Gastroesophageal sphincter (tissue), 4 donors: ENCODE measurements at regions not wholly inside any gene's neighbourhood (a gene's known extent, or its start where the extent isn't known, plus 50 kb on each side); places are given as distances from the start of the nearest gene placed in this dataset.

ENCODE experiments used
- ATAC-seq: fragments of 150-250 bp; one replicate; pipeline ENCODE4 v1.9.1; 2016; ENCODE audit warnings: mild to moderate bottlenecking, moderate library complexity
- H3K27ac ChIP-seq, 4 donors: fragments of 200-600 bp; sonication (generic) in 3 of 4; 1 replicate in 3 of 4; 2 replicates in 1 of 4; pipeline ENCODE4 v1.5.1; 2016 to 2019
- H3K27me3 ChIP-seq: fragments of 200-600 bp; sonication (generic); one replicate; pipeline ENCODE4 v1.5.1; 2019
- H3K36me3 ChIP-seq, 2 donors: fragments of 200-600 bp; sonication (generic); one replicate each; pipeline ENCODE4 v1.5.1; 2019; ENCODE audit warnings: control low read depth in 1 of 2
- H3K4me1 ChIP-seq, 3 donors: fragments of 200-600 bp; sonication (generic); 1 replicate in 2 of 3; 2 replicates in 1 of 3; pipeline ENCODE4 v1.5.1; 2016 to 2019; ENCODE audit warnings: control low read depth in 2 of 3
- H3K4me3 ChIP-seq, 2 donors: fragments of 200-600 bp; sonication (generic); one replicate each; pipeline ENCODE4 v1.5.1; 2019; ENCODE audit warnings: mild to moderate bottlenecking in 1 of 2, moderate library complexity in 1 of 2
- H3K9me3 ChIP-seq, 3 donors: fragments of 200-600 bp; sonication (generic); one replicate each; pipeline ENCODE4 v1.5.1; 2017 to 2019; ENCODE audit warnings: control low read depth in 2 of 3
- CTCF ChIP-seq, 4 experiments: fragments of 200-600 bp in 2 of 4; fragments of 450-650 bp in 2 of 4; sonication (generic) in 1 of 4; IDR thresholded peaks; one replicate each; pipeline ENCODE4 v1.5.1; 2017 to 2019; ENCODE audit warnings: antibody characterized with exemption in 4 of 4, mild to moderate bottlenecking in 2 of 4, moderate library complexity in 2 of 4
- EP300 ChIP-seq: sonication (generic); formaldehyde crosslinking; IDR thresholded peaks from one replicate; pipeline ENCODE4 v1.6.1; 2017; ENCODE audit warnings: antibody characterized with exemption, mild to moderate bottlenecking
- POLR2A ChIP-seq, 2 donors: fragments of 450-650 bp; IDR thresholded peaks; one replicate each; pipeline ENCODE4 v1.6.1; 2017; ENCODE audit warnings: antibody characterized with exemption in 2 of 2, mild to moderate bottlenecking in 2 of 2, moderate library complexity in 1 of 2
- POLR2AphosphoS5 ChIP-seq: sonication (generic); formaldehyde crosslinking; IDR thresholded peaks from one replicate; pipeline ENCODE4 v1.6.1; 2017; ENCODE audit warnings: antibody characterized with exemption
- WGBS, 2 donors: methylation state at CpG; one replicate each; pipeline ENCODE4 v1.1.5; 2018; ENCODE audit warnings: low coverage in 1 of 2; 5-methylcytosine and 5-hydroxymethylcytosine counted together

DNA sequence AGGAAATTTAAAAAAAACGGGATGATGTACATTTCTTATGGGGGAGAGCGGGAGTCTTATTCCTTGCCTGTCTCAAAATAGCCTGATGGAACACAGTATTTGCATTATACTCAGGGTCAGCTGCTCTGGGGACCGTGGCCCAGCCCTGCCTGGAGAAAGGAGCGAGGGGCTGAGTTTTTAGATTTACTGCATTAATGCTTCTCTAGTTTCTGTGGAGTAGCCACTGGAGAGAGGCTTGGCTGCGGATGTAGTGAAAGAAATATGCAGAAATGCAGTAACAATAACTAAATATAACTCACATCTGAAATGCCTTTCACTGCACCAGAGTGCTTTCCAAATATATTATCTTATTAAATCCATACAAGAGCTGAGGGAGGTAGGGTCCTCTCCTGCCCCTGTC, 87.6 kb upstream of the MAP1LC3B2 start:
- H3K27ac ChIP-seq: no peak overlapping the region

DNA sequence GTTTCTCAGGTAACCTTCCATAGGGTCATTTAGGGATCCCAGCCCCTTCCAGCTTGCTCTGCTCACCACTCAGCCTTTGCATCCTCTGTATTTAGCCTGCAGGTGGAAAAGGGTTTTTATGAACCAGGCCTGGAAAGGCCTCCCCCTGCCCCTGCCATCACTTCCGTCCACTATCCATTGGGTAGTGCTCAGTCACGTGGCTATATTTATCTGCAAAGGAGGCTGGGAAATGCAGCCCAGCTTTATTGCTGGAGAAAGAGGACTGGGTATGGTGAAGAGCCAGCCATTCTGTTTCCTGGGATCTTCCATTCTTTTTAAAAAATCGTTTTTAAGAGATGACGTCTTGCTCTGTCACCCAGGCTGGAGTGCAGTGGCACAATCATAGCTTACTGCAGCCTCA, 87.0 kb upstream of the MAP1LC3B2 start:
- no peaks in the 10 kb centered on the region for H3K36me3 ChIP-seq
- H3K27ac ChIP-seq: no peak overlapping the region
- peaks cover 0 to 14% (median 0%) of the 10 kb centered on the region in 3 donors for H3K9me3 ChIP-seq
- ATAC-seq: no peak
- H3K27me3 ChIP-seq: no peaks in the 10 kb centered on the region
- H3K4me1 ChIP-seq: no peaks in the 10 kb centered on the region
- no peak for TF ChIP-seq POLR2A (IDR thresholded peaks at IDR 0.05)
- TF ChIP-seq CTCF (IDR thresholded peaks at IDR 0.05): no peak
- TF ChIP-seq EP300: no peak
- TF ChIP-seq POLR2AphosphoS5: no peak
- WGBS, 2 donors: 73 to 81% methylated on average over 3 to 4 of the region's 4 CpGs
- no peak overlapping the region for H3K4me3 ChIP-seq

More for the DNA sequence above, 87.6 kb upstream of the MAP1LC3B2 start:
- TF ChIP-seq POLR2AphosphoS5: no peak
- no peaks in the 10 kb centered on the region for H3K36me3 ChIP-seq
- no peak overlapping the region for H3K4me3 ChIP-seq
- 45 to 63% methylated on average over 5 of the region's 5 CpGs for WGBS, 2 donors
- no peaks in the 10 kb centered on the region for H3K4me1 ChIP-seq
- H3K27me3 ChIP-seq: no peaks in the 10 kb centered on the region
- H3K9me3 ChIP-seq: peaks cover 0 to 7% (median 0%) of the 10 kb centered on the region in 3 donors
- no peak for ATAC-seq

DNA sequence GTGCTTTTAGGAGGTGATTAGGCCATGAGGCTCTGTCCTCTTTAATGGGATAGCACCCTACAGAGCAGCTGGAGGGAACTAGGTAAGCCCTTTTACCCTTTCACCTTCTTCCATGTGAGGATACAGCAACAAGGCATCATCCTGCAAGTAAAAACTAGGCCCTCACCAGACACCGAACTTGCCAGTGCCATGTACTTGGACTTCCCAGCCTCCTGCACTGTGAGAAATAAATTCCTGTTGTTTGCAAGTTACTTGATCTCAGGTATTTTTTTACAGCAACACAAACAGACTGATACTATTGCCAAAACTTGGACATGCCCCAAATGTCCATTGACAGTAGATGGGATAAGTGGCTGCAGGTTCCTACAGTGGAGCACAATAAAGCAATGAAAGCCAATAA, 85.8 kb upstream of the MAP1LC3B2 start:
- Histone ChIP-seq H3K27ac (no peak overlapping the region), H3K4me3 (no peak overlapping the region), H3K27me3 (no peaks in the 10 kb centered on the region), H3K4me1 (no peaks in the 10 kb centered on the region), H3K36me3 (no peaks in the 10 kb centered on the region), H3K9me3 (peaks cover 0 to 16% (median 0%) of the 10 kb centered on the region in 3 donors)
- 100% methylated on average over 1 of the region's 1 CpG; no CpG with 5 or more reads in 1 of the 2 donors for WGBS, 2 donors
- TF ChIP-seq POLR2AphosphoS5 (no peak), POLR2A (IDR thresholded peaks at IDR 0.05) (no peak), EP300 (no peak), CTCF (IDR thresholded peaks at IDR 0.05) (no peak)
- ATAC-seq: no peak

DNA sequence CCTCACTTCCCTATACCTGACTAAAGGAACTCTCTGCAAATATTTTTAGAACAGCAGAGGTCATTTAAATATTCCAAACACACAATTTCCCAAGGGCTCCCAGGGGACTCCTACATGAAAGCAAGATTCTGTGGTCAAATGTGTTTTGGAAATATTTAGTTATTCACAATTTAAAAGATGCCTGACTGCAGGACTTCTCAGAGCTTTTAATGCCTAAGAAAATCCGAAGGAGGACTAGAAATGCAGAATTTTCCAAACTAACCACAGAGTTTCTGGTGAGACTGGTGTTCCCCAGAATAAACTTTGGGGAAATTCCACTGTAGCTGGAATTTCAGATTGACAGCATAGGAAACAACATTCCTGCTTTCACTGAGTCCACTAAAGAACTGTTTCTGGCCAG, 84.8 kb upstream of the MAP1LC3B2 start:
- no peaks in the 10 kb centered on the region for H3K36me3 ChIP-seq
- no peak for TF ChIP-seq EP300
- no peak for TF ChIP-seq CTCF (IDR thresholded peaks at IDR 0.05)
- TF ChIP-seq POLR2A (IDR thresholded peaks at IDR 0.05): no peak
- TF ChIP-seq POLR2AphosphoS5: no peak
- H3K27me3 ChIP-seq: no peaks in the 10 kb centered on the region
- WGBS, 2 donors: 60 to 71% methylated on average over 1 of the region's 1 CpG
- H3K9me3 ChIP-seq: peaks cover 0 to 16% (median 0%) of the 10 kb centered on the region in 3 donors
- no peak overlapping the region for H3K4me3 ChIP-seq
- no peak overlapping the region for H3K27ac ChIP-seq
- no peaks in the 10 kb centered on the region for H3K4me1 ChIP-seq
- ATAC-seq: no peak

GRCh38 chr12:116474899-116475298, 84.3 kb upstream of the MAP1LC3B2 start:
- ATAC-seq: no peak

More at GRCh38 chr12:116474899-116475298, 84.3 kb upstream of the MAP1LC3B2 start:
- Histone ChIP-seq H3K9me3 (peaks cover 0 to 16% (median 0%) of the 10 kb centered on the region in 3 donors), H3K27ac (no peak overlapping the region), H3K4me1 (no peaks in the 10 kb centered on the region), H3K4me3 (no peak overlapping the region), H3K36me3 (no peaks in the 10 kb centered on the region), H3K27me3 (no peaks in the 10 kb centered on the region)
- TF ChIP-seq CTCF (IDR thresholded peaks at IDR 0.05): no peak
- WGBS, 2 donors: 96 to 100% methylated on average over 2 to 4 of the region's 4 CpGs
